Renal pelvis (tissue), 1 donor: ENCODE measurements at regions not wholly inside any gene's neighbourhood (a gene's known extent, or its start where the extent isn't known, plus 50 kb on each side); places are given as distances from the start of the nearest gene placed in this dataset.

Source experiments
- DNase-seq: peaks from one replicate; pipeline ENCODE4 v3.0.0-alpha.2; 2013

- DNase-seq = peak; percentile 22
These were observed 133.5 kb upstream of the MGAT5 start for GRCh38 chr2:134120406-134120732.

DNA sequence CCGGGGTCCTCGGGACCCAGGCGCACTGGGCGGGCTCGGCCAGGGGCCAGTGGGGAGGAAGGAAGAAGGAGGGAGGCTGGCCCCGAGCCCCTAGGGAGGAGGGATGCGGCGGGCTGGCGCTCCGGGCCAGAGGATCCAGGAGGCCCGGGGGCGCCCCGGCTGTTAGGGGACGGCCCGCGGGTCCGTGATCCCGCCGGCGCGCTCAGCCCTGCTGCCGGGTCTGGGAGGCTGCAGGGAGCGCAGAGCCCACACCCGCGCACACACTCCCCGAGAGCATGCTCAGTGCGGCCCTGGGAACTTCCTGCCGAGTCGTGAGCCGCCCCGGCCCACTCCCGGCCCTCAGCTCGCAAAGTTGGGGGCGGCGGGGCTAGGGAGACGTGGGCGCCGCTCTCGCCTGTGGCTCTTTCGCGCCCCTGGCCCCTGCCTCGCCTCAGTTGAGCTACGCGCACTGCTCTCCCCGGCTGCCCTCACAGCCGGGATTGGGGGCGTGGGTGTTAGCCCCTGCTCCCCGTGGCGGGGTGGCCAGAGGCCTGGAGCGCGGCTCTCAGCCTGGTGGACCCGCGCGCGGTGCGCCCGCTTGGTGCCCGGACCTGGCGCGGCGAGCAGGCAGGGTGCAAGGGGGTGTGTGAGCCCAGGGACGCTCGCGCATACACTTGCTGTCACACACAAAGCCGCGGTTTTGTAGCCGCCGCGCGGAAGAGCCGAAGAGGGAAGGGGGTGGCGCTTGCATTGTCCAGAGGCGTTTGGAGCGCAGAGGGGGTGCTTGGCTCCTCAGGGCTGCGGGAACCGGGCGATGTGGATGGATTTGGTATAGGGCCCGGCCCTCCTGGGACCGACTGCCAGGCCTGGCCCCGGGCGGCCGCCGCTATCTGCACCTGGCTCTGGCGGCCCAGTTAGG is 132.9 kb upstream of the MGAT5 start:
- DNase-seq = peak; percentile 61

DNA sequence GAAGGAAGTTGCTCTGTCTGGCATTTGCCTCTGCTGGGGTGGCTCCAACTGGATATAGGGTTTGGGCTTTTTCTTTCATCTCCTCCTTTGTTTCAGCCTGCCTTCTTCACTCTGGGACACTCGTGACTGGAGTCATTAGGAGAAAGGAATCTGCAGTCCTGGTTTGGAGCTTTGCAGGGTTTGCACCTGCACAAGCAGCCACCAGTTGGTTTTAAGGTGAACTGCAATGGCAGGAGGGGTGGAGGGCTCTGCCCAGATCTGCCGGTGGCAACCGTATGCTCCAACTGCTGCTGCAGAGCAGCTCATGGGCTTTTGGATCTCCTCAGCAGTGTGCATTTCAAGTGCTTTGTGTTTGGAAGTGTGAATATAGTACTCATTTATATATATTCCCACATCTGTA is 131.3 kb upstream of the MGAT5 start:
- no peak for DNase-seq

DNA sequence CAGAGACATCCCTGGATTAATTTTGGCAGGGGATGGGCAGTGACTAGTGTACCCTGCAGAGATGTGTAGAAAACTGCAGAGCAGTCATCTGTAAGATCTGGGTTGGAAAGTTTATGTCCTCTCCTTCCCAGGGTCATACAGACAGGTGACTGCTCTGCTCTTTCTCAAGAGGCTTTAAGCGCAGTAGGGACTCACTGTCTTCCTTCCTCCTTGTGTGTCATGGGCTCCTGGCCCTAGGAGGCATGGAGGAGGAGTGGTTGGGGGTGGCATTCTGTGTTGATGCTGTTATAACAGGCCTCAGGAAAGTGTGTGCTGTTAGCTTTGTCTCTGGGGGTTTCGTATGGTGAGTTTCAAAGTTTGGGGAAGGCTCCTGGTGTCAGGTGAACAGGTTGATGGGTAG is 130.5 kb upstream of the MGAT5 start:
- DNase-seq = no peak

DNA sequence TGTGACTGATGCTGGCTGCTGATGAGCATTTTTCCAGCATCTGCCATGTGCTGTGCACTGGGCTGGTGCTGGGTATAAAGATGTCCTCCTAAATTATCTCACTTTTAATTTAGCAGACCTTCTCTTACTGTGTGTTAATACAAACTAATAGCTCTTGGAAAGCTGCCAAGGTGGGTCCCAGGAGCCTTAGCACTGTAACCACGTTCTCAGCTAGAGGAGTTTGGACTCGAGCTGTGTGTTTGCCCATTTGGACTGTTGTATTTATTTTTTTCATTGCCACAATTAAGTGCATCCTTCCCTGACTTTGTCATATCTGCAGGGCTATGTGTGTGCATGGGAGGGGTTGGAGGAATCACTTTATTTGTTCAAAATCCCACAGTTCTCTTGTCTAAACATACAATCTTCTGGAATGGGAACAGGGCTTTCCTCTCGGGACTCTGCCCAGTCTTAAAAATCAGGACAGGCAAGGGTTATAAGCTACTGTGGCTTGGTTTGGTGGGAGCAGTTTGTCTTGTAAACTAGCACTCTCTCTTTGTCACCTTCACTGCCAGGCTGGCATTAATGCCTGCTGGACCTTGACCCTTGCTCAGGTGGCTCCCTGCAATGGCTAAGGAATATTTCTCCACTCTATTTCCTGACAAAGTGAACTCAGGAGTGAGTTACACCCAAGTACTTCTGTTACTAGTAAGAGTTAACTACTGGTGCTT is 129.7 kb upstream of the MGAT5 start:
- DNase-seq = peak; percentile 15

DNA sequence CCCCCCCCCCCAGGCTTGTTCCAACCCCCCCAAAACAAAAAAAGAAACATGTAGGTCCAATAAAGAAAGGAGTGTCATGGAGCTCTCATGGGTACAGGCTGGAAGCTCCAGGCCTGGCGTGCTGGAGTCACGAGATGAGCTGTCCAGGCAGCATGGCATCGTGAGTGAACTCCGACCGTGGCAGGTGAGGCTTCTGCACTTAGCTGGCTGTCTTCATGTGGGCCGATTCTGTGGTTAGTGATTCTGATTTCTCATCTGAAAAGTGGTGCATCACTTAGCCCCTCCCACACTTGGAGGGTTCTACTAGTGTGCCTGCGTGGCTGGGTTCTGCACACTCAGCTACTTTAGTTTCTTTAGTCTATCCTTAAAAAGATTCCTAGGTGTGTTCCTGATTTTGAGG is 126.4 kb upstream of the MGAT5 start:
- DNase-seq = no peak

- DNase-seq = no peak
These were observed 125.1 kb upstream of the MGAT5 start for GRCh38 chr2:134128746-134129145.

DNA sequence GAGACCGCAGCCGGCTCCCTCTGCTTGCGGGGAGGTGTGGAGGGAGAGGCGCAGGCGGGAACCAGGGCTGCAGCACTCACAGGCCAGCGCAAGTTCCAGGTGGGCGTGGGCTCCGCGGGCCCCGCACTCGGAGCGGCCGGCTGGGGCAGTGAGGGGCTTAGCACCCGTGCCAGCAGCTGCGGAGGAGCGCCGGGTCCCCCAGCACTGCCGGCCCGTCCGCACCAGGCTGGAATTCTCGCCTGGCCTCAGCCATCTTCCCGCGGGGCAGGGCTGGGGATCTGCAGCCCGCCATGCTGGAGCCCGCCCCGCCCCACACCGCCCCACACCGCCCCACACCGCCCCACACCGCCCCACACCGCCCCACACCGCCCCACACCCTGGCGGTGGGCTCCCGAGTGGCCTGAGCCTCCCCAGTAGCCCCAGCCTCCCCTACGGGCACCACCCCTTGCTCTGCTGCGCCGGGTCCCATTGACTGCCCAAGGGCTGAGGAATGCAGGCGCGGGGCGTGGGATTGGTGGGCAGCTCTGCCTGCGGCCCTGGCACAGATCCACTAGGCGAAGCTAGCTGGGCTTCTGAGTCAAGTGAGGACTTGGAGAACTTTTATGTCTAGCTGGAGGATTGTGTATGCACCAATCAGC is 123.9 kb upstream of the MGAT5 start:
- no peak for DNase-seq

- no peak for DNase-seq
These were observed 122.0 kb upstream of the MGAT5 start for GRCh38 chr2:134131681-134132489.

DNA sequence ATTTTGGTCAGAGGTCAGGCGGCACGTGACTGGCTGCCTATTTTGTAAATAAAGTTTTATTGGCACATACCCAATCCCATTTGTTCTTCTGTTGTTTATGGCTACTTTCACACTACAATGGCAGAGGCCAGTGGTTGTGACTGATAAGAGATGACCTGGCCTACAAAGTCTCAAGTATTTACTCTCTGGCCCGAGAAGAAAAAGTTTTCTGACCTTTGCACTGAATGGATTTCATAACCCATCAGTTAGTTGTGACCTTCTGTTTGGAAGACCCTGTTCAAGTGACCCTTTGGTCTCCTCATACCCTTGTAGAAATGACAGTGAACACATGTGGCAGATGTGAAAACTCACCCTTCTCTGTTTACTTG is 121.4 kb upstream of the MGAT5 start:
- no peak for DNase-seq

DNA sequence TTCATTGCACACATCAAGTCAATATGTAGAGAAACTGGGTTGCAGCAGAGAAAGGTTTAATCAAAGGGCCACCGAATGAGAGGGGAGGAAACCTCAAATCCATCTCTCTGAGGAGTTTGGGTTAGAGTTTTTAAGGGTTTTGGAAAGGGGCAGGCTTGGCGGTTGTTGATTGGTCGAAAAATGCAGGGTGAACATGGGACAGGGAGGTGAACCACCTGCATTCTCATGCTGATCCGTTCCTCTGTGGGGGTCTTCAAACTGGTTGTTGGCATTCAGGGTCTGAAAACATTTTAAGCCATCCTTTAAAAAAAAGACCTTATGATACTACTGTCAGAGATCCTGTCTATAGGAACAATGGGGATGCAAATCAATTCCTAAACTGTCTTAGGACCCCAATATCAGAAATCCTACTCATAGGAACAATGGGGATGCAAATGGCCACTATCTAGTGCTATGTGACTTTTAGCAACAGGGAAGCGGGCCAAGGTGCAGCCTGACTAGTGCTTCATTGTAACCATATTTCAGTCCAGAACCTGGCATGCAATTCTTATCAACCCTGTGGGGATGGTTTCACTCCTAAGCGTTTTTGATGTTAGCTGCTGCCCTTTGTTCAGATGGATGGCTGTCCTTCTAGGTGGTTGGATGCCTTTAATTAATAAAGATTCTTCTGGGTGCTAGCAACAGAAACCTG is 120.1 kb upstream of the MGAT5 start:
- no peak for DNase-seq

GRCh38 chr2:134134313-134134706 is 119.6 kb upstream of the MGAT5 start:
- DNase-seq = no peak

DNA sequence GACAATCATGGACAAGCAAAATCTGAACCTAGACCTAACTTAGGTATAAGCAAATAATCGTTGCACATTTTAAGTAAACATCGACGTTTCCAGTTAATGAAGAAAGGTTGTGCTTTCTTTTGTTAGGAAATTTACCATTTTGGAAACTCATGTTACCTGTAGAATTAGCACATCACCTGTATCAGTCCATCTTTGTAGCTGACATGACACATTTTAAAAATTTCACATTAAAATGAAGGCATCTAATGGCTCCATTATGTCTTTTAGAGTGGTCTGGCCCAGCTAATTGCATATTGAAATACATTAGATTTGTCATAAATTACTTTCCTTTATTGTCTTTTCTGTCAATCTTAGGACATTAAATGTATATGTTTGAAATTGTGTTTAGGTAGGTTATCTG is 119.0 kb upstream of the MGAT5 start:
- DNase-seq = no peak

- DNase-seq = no peak
These were observed 118.1 kb upstream of the MGAT5 start for GRCh38 chr2:134135793-134136192.

DNA sequence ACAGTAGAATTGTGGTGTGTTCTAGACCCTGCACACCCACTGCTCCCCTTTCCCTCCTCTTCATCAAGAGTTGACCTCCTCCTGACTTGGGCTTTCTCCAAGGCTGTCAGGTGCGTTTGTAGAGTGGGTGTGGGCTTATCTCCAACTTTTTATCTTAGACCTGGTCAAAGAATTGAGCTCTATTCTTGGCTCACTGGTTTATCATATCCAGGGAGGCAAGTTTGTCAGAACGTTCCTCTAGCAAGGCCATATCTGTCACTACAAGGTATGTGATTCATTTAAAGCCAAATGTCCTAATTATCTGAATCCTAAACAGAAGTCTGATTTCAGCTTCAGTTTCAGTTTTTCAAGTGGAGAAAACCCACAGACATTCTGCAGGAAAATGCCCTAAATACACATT is 117.1 kb upstream of the MGAT5 start:
- DNase-seq = no peak

DNA sequence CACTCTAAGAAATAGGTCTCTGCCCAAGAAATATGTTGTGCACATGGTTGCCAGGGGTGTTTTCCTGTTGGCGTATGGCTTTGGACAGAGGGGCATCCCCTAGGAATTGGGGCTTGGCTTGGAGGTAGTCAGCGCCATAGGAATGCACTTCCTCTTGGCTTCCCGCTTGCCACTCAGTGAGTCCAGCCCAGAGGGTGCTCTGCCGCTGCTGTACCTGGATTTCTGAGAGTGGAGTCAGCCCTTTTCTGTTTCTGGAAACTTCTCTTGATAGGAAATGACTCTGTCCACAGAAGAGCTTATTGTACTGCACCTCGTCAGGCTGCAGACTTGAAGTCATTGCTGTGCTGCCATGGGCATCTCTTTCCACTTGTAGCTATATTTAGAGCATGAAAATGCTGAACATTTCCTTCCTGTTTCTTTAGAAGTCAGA is 116.7 kb upstream of the MGAT5 start:
- no peak for DNase-seq

DNA sequence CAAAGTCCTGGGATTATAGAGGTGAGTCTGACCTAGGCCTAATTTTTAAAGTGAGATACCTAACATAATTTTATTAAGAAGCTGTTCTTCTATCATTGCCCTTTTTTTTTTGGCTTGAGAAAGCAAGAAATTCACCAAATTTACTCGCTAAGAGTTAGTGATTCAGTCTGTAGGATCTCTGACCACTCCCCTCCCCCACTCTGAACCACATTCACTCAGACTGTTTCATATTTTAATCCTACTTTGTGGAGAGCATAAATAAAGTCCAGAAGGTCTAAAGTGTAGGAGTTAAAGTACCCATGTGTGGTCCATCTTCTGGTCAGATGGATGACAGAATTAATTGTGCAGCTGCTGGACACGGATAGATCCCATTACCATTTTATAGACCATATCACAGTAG is 115.8 kb upstream of the MGAT5 start:
- no peak for DNase-seq

GRCh38 chr2:134139611-134140010 is 114.3 kb upstream of the MGAT5 start:
- DNase-seq = no peak

- DNase-seq = no peak
These were observed 113.6 kb upstream of the MGAT5 start for GRCh38 chr2:134140251-134140661.

DNA sequence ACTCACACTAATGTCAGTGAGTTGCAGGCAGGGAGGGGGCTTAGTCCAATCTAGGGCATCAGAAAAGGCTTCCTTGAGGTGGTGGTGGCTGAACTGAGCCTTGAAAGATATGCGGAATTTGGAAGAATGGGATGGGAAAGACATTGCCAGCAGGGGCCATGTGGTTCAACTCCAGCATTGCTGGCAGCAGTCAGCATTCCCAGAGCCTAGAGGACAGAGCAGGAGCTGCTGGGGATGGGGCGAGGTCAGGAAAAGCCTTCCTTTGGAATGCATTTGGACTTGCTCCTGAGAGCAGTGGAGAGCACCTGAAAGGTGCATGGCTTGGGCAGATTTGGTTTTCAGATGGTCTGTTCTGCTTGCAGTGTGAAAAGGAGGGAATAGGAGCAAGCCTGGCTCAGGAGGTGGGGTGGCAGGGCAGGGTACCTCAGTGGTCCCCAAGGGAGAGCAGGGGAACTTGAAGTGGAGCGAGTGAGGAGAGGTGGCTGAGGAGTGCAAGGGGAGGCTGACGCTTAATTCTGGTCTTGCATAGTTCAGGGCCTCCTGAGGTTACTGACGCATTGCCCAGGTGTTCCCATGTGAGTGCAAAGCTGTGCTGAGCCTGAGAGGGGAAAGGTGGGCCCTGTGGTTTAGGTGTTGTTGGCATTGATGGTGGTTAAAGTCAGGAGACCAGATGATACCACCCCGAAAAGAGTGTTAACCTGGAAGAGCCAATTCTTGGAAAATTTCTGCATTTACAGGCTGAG is 112.1 kb upstream of the MGAT5 start:
- no peak for DNase-seq

- no peak for DNase-seq
These were observed 111.5 kb upstream of the MGAT5 start for GRCh38 chr2:134142341-134142738.
